ENCODE measurements at regions not wholly inside any gene's neighbourhood (a gene's known extent, or its start where the extent isn't known, plus 50 kb on each side); places are given as distances from the start of the nearest gene placed in this dataset.
A peak's percentile ranks its signal among the peaks of the same experiment; 100 is the strongest.

GRCh38 chr2:150165988-150166312 is 321.5 kb downstream of the RND3 start:
- DNase-seq: no peak
- Histone ChIP-seq H3K36me3 (replicated peaks in 1 of 2; ENCODE audit: control insufficient read depth in 1 of 2, insufficient read depth in 2 of 2, low read length in 1 of 2) (no peaks in the 10 kb centered on the region), H3K4me3 (ENCODE audit: low read depth in 2 of 2, low read length in 1 of 2) (no peak overlapping the region), H3F3A (replicated peaks; ENCODE audit: insufficient read depth) (no peaks in the 10 kb centered on the region), H3K27ac (ENCODE audit: low read depth in 2 of 2, low read length in 1 of 2) (no peak overlapping the region), H3K9me2 (no peaks in the 10 kb centered on the region), H3K4me2 (no peak overlapping the region), H2AFZ (ENCODE audit: low read depth) (no peak overlapping the region), H3K9me3 (no peaks in the 10 kb centered on the region), H3K4me1 (ENCODE audit: control insufficient read depth in 1 of 2, insufficient read depth in 2 of 2, low read depth in 1 of 2, low read length in 1 of 2) (peaks cover 12 to 21% of the 10 kb centered on the region in 2 experiments; a peak in 3 of 4 replicates), H3K79me2 (ENCODE audit: insufficient read depth) (no peaks in the 10 kb centered on the region), H3K27me3 (ENCODE audit: insufficient read depth) (no peaks in the 10 kb centered on the region), H4K20me1 (ENCODE audit: insufficient read depth) (no peaks in the 10 kb centered on the region), H3K9ac (no peak overlapping the region)
- WGBS (ENCODE audit: low lambda C conversion rate): 84% methylated on average over 1 of the region's 1 CpG
- CTCF ChIA-PET: no interaction called here
- TF ChIP-seq SMC3 (IDR thresholded peaks at IDR 0.05; ENCODE audit: low read depth, low read length): no peak
- TF ChIP-seq USF1 (IDR thresholded peaks at IDR 0.05; ENCODE audit: borderline replicate concordance, low read depth): no peak
- no peak for TF ChIP-seq NRF1 (IDR thresholded peaks at IDR 0.05; ENCODE audit: low read depth, low read length)
- POLR2A ChIA-PET: no interaction called here

- CTCF ChIA-PET: interaction anchor here (0.6 kb wide), 1 partner anchor 712 kb away, joined by 3 read pairs; no protein-coding TSS in a partner anchor
- H2AFZ ChIP-seq (ENCODE audit: low read depth): no peak overlapping the region
- no peak overlapping the region for H3K4me2 ChIP-seq
- WGBS (ENCODE audit: low lambda C conversion rate): 97% methylated on average over 6 of the region's 6 CpGs
- H4K20me1 ChIP-seq (ENCODE audit: insufficient read depth): no peaks in the 10 kb centered on the region
- H3K27me3 ChIP-seq (ENCODE audit: insufficient read depth): no peaks in the 10 kb centered on the region
- TF ChIP-seq EP300 (IDR thresholded peaks at IDR 0.05; ENCODE audit: borderline replicate concordance in 1 of 2, low read depth in 1 of 2, low read length in 1 of 2): no peak
- no peak for TF ChIP-seq JUND (IDR thresholded peaks at IDR 0.05)
- no peak for TF ChIP-seq POLR2AphosphoS5 (IDR thresholded peaks at IDR 0.05; ENCODE audit: low read depth, low read length)
- TF ChIP-seq NFIC (IDR thresholded peaks at IDR 0.05; ENCODE audit: borderline replicate concordance): no peak
- no peak for TF ChIP-seq RXRA (IDR thresholded peaks at IDR 0.05; ENCODE audit: borderline replicate concordance, low read depth)
- TF ChIP-seq SIN3A (IDR thresholded peaks at IDR 0.05; ENCODE audit: borderline replicate concordance, low read depth, low read length): no peak
- no peak overlapping the region for H3K27ac ChIP-seq (ENCODE audit: low read depth in 2 of 2, low read length in 1 of 2)
- POLR2A ChIA-PET: no interaction called here
- H3K9me3 ChIP-seq: no peaks in the 10 kb centered on the region
- H3K4me1 ChIP-seq (ENCODE audit: control insufficient read depth in 1 of 2, insufficient read depth in 2 of 2, low read depth in 1 of 2, low read length in 1 of 2): peaks cover 12 to 21% of the 10 kb centered on the region in 2 experiments; a peak in 3 of 4 replicates
- no peaks in the 10 kb centered on the region for H3K36me3 ChIP-seq (replicated peaks in 1 of 2; ENCODE audit: control insufficient read depth in 1 of 2, insufficient read depth in 2 of 2, low read length in 1 of 2)
- H3F3A ChIP-seq (replicated peaks; ENCODE audit: insufficient read depth): no peaks in the 10 kb centered on the region
- H3K9me2 ChIP-seq: no peaks in the 10 kb centered on the region
- no peak overlapping the region for H3K9ac ChIP-seq
- DNase-seq: no peak
- no peak overlapping the region for H3K4me3 ChIP-seq (ENCODE audit: low read depth in 2 of 2, low read length in 1 of 2)
- H3K79me2 ChIP-seq (ENCODE audit: insufficient read depth): no peaks in the 10 kb centered on the region
These were observed 322.0 kb downstream of the RND3 start for GRCh38 chr2:150165442-150165841.

GRCh38 chr2:150162241-150162942 is 325.1 kb downstream of the RND3 start:
- peak; percentile 42 for DNase-seq
- H3K4me2 ChIP-seq: no peak overlapping the region
- no peaks in the 10 kb centered on the region for H3K9me3 ChIP-seq
- no peaks in the 10 kb centered on the region for H4K20me1 ChIP-seq (ENCODE audit: insufficient read depth)
- no peaks in the 10 kb centered on the region for H3K36me3 ChIP-seq (replicated peaks in 1 of 2; ENCODE audit: control insufficient read depth in 1 of 2, insufficient read depth in 2 of 2, low read length in 1 of 2)
- H3K4me1 ChIP-seq (ENCODE audit: control insufficient read depth in 1 of 2, insufficient read depth in 2 of 2, low read depth in 1 of 2, low read length in 1 of 2): peaks cover 10% of the 10 kb centered on the region in 2 experiments; a peak in 3 of 4 replicates
- no peaks in the 10 kb centered on the region for H3F3A ChIP-seq (replicated peaks; ENCODE audit: insufficient read depth)
- 38% methylated on average over 6 of the region's 6 CpGs for WGBS (ENCODE audit: low lambda C conversion rate)
- TF ChIP-seq EZH2phosphoT487 (IDR thresholded peaks at IDR 0.05; ENCODE audit: borderline replicate concordance, low read depth) (no peak), EP300 (IDR thresholded peaks at IDR 0.05; ENCODE audit: borderline replicate concordance in 1 of 2, low read depth in 1 of 2, low read length in 1 of 2) (0 out of 4 replicates have a peak, but pooled peaks of 1 of the 2 experiments have one; percentile 32), NFIC (IDR thresholded peaks at IDR 0.05; ENCODE audit: borderline replicate concordance) (peak; percentile 67), GATA2 (CRISPR knock-in tag; IDR thresholded peaks at IDR 0.05) (peak; percentile 29)
- no peak overlapping the region; a peak in 1 of 4 replicates for H3K27ac ChIP-seq (ENCODE audit: low read depth in 2 of 2, low read length in 1 of 2)
- ChIA-PET POLR2A (no interaction called here), CTCF (interaction anchor here (0.6 to 1.5 kb wide), 3 partner anchors 308 to 363 kb away, joined by 3 to 4 read pairs (median 3); no protein-coding TSS in a partner anchor)
- H3K4me3 ChIP-seq (ENCODE audit: low read depth in 2 of 2, low read length in 1 of 2): no peak overlapping the region
- H2AFZ ChIP-seq (ENCODE audit: low read depth): no peak overlapping the region; the same call in 1 of the 2 replicates
- H3K9ac ChIP-seq: no peak overlapping the region
- H3K79me2 ChIP-seq (ENCODE audit: insufficient read depth): no peaks in the 10 kb centered on the region
- no peaks in the 10 kb centered on the region for H3K9me2 ChIP-seq
- no peaks in the 10 kb centered on the region for H3K27me3 ChIP-seq (ENCODE audit: insufficient read depth)
